Umbilical cord (tissue), 1 donor: ENCODE measurements at regions not wholly inside any gene's neighbourhood (a gene's known extent, or its start where the extent isn't known, plus 50 kb on each side); places are given as distances from the start of the nearest gene placed in this dataset.
"Not testable (repeated sequence)": the region's sequence is repeated elsewhere in the genome, so short reads cannot be mapped to it uniquely, and the experiment has no call there.

Experiments used
- DNase-seq: peaks from one replicate; pipeline ENCODE4 v3.0.0-alpha.2; 2015; ENCODE audit warnings: low spot score

DNA sequence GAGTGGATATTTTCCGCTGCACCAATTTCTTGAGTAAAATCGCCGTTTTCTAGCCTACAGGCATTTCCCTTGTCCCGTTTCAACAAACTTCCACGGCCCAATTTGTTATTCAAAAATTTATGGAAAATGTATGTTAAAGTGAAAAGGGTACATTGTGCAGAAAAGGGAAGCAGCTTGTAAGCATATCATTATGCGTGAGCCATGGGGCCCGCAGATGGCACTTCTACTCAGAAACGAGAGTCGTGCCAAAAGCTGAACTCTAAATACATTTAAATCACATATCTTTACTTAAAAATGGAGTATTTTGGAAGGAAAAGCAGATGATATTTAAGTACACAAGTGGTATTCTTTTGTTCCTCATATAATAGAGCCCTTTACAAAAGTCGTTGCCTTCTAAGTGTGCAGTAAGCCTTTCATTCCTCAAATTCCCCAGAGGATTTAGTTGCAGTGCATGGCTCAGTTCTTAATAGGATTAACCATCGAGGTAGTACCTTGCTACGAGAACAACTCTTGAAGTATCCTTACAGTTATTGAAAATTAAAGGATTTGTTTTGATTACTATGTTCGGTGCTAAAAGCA is 1227.2 kb upstream of the WWC1 start:
- DNase-seq = no peak

DNA sequence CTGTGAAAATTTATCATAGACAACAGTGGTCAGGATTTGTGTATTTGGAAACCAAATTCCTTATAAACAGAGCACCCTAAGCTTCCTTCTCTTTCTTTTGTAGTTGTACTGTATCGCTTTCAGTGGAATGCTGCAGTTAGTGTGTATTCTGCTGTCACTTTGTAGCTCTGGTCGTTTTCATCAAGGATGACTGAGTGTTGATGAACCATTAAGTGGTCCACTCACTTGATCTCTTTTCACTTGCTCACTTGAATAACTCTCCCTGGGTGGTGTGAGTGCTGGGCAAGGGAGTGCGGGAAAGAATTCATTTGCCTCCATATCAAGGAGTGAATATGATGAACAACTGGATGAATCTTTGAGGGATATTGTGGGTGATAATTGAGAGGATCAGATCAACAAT is 1225.7 kb upstream of the WWC1 start:
- no peak for DNase-seq

DNA sequence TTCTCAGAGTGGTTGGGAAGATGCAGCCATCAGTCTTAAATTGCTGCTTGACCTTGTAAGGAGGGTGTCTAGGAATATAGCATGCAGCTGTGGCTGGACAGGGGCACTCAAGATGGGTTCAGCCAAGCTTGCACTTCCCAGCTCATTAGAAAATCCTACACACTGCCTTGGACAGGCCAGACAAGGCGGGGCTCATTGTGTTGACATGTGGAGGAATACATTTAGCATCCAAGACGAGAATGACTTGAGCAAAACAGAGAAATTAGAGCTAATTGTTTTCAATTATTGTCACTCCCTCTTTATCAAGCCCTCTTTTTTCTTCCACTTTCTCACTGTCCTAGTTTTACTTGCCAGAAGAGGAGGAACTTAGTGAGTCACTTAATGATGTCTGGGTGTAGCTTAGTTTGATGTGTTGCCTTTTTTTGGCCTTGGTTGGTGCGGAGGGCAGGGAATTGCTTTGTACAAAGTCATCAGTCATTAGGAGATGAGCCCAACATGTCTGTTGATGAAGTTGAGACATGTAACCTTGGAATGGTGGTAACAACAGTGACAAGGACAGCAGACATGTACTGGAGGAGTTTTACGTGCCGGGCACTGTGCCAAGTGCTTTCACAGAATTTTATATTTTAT is 1219.3 kb upstream of the WWC1 start:
- peak; percentile 68 for DNase-seq

DNA sequence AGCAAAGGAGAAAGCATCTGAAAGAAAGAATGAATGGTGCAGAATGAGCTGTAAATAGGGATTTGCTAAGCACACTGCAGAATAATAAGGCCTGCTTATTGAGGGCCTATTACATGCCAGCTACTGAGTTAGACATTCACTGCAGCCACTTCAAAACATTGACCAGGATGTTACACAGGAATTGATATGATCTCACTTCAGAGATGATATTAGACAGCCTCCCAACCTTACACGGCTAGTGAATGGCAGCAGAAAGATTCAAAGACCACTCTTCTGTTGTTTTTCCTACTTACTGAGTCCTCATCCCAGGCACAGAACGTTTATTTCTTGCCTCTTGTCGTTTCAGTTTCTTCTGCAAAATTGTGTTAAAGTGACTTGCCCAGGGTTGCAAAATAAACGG is 1209.9 kb upstream of the WWC1 start:
- DNase-seq = peak; percentile 32

DNA sequence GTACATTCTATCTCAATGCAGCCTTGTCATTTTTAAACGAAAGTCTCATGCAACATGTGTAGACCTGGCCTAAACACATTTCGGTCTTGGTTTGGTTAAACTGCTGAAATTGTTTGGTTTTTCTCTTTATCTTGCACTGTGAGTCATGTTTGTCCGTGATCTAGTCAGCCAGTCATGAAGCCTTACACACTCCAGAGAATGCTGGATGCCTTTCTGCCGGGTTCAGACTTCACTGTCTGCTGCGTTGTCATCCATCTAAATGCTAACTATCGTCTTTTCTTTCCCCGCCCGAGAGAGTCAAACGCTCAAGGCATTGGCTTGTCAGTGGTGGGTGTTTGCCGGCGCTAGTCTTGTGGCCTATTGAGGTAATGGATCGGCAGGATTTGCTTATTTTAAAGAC is 1194.6 kb upstream of the WWC1 start:
- DNase-seq = peak; percentile 18

DNA sequence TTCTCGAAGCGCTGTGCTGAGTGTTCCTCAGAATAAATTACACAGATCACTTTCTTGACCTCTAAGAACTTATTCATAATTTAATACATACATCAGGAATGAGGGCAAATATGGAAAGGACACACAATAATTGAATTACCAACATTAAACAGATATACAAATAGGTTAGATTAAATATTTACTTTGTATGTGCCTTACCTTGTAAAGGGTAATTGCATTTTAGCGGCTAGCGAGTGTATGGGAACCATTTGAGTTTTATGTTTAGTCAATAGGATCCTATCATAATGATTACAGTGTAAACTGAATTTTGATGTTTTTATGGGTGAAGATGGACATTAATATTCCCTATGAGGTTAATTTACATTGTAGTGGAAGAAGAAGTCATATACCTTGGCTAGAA is 1187.1 kb upstream of the WWC1 start:
- DNase-seq = no peak

DNA sequence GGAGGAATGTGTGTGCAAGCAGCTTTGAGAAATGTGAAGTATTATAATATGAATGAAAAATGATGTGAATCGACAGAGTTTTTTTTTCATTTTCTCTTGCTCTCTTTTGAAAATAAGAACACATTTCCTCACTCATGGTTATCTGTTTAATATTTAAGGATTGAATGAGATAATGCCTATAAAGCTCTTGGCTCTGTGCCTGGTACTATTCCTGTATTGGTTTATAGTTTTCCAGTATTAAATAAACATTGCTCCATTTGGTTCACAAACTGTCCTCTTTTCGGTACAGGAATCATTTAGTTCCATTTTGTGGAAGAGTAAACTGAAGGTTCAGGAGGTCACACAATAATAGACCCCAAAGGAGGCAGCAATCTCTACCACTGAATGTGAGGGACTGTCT is 1185.5 kb upstream of the WWC1 start:
- peak; percentile 66 for DNase-seq

DNA sequence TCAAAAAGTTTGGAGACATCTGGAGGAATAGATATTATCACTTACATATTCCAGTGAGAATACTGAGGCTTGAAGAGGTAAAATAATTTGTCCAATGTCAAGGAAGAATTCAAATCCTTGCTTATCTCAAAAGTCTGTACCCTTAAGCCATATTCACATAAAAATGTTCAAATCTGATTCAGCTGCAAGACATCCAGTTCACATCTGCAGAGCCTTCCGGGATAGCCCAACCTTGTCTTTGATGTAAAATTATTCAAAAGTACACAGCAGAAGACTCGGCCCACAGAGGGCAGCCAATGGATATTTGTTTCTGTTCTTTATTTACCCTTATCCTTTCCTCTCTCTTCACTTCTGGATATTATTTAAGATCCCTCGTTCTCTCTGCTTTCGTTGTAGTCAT is 1183.8 kb upstream of the WWC1 start:
- DNase-seq = peak; percentile 94

DNA sequence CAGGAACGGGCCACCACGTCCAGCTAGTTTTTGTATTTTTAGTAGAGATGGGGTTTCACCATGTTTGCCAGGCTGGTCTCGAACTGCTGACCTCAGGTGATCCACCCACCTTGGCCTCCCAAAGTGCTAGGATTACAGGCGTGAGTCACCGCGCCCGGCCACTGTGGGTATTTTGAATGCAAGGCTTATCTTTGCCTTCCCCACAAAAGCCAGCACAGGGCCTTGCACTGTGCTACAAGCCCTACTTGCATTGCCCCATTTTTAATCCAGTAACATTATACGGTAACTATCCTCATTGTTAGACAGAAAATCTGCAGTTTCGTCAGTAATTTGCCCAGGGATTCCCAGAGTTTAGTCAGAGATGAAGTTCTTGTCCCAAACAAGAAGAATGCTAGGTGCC is 1183.2 kb upstream of the WWC1 start:
- not testable (repeated sequence) for DNase-seq

DNA sequence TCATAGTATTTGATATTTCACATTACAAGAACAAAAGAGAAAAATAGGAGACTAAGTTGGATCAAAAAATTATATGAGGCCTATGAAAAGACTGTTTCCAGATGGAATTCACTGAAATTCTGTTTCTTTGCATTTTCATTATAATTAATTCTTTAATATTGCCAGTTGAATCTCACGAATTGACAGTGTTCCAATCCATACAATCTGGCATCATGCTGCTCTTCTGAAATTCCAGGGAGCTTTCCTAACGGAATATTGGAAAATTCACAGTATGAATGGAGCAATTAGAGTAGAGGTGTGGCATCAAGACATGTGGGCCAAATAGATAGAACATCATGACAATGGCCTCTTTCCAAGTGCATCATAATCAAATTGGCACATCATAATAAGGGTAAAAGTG is 1178.9 kb upstream of the WWC1 start:
- DNase-seq = no peak

DNA sequence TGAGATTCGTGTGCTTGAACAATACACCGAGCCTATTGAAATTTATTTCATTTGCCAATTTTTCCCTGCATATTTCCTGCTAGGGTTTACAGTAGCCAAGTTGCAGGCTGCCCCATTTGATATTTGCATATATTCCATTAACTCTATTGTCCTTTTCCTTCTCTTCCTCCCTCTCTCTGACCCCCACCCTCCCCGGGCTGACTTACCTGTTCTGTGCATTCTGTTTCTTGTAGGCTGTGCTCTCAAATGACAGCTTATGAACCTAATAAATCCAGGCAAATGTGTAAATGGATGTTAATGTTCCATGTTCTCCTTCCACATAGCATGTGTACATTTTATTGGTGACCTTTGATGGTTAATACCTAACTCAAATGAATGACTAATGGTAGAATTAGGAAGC is 1169.2 kb upstream of the WWC1 start:
- DNase-seq = no peak

DNA sequence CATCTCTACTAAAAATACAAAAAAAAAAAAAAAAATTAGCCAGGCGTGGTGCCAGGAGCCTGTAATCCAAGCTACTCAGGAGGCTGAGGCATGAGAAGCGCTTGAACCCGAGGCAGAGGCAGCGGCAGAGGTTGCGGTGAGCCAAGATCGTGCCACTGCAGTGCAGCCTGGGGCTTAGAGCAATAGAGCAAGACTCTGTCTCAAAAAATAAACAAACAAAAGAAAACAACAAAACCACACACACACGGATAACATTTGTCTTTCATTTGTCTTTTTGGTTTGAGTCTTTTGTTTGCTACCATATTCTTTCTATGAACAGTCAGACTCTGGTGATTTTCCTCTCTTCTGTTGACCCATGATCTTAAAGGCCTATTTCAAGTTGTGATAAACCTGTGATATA is 1168.3 kb upstream of the WWC1 start:
- no peak for DNase-seq

DNA sequence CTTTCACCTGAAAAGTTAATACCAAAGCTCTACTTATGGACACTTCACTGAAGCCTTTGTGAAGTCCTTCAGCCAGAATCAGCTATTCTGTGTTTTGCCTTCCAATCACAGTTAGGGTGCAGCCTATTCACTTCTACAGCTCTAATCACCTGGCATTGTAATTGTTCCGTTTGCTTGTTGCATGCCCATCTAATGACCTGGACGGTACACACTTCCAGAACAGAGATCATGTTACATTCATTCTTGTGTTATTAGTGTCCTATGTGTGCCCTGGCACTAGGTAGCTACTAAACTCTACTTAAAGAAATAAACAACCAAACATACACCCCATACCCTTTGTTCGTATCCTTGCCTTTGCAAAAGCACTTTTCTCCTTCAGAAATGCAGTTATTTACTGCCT is 1162.9 kb upstream of the WWC1 start:
- DNase-seq = no peak

DNA sequence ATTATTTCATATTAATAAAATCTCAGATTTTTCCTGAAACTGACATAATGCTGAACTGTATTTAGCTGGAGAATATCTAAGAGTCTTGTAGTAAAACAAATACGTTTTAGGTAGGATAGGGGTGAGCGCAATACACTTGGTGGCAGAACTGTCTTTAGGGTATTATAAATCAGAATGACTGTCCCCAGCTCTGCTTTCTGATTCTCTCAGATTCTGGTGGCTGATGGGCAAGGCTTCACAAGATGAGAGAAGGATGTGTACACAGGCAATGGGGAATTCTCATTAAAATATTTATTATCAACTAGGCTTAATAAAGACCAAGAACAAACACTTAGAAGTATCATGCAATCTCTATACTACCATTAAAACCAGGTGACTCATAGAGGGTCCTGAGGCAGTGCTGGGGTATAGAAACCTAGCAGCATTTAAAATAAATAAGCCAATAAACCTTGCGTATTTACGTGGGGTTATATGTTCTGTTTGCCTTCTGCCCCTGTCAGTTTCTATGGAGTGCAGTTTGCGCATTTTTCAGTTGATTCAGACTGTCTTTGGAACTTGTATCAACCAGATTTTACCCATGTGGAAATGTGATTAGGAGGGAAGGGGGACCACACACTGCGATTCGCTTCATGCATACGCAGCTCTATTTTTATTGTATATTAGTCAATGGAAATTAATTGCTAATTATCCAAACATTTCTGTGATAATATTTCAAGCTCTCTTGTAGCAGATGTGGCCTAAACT is 1150.7 kb upstream of the WWC1 start:
- no peak for DNase-seq

DNA sequence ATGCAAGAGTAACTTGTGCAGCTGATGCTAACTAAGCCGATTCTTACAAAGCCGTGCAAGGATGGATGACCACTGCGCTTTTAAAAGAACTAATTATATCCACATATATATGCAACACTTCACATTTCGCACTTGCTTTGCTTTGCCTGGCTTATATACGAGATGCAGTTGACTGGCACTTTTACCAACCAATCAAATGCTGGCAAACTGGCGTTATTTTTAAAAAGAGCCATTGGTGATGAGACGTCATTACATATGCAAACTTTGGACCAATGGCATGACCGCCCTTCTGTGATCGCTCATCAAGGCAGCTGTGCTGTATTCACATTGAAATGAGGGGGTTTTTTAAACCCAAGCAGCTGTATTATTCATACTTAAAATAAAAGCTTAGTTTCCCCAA is 1147.7 kb upstream of the WWC1 start:
- no peak for DNase-seq

DNA sequence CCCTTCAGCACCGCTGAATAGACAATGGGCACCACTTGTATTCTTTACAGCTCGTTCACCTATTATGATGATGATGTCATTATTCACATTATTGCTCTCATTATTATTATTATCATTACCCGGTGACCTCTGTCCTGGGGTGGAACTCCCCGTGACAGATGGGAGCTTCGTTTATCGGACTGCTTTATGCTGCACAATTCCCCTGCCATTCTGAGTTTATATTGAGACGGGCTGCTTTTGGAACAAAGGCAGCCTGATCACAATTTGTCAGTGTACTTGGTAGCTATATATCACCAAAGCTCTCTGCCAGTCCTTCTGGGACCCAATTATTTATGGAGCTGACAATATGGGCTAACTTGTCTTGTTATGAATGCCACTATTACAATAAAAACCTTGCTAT is 1145.6 kb upstream of the WWC1 start:
- no peak for DNase-seq

DNA sequence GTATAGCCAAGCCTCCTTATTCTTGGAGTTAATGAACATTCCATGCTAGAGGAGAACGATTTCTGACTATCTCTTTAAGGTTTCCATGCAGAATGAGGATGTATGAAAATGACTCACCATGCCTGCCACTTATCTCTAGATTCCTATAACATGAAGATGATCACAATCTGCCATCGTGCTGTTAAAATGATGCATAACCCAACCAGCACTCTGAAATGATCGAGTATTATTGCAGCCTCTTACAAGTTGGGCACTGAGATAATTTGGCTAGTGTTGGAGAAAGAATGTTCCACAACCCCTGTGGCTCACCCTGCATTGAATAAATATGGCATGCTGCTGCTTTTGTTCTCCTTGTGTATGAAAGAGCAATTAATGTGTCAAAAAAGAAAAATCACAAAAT is 1143.6 kb upstream of the WWC1 start:
- peak; percentile 57 for DNase-seq

DNA sequence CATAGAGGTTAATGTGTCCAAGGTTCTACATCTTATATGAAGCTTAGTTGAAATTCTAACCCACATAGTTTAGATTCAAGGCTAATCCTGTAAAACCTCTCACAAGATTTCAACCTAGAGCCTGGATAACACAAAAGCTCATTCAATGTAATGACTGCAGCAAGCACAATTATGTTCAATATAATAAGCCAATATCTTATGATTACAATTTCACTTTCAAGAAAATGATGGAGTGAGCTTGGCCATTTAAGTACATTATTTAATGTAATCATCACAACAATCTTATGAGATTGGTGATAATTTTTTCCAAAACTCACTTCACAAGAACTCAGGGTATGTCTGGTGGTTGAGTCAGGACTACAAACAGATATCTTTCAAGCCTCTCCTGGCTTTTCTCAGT is 1140.8 kb upstream of the WWC1 start:
- peak; percentile 72 for DNase-seq

DNA sequence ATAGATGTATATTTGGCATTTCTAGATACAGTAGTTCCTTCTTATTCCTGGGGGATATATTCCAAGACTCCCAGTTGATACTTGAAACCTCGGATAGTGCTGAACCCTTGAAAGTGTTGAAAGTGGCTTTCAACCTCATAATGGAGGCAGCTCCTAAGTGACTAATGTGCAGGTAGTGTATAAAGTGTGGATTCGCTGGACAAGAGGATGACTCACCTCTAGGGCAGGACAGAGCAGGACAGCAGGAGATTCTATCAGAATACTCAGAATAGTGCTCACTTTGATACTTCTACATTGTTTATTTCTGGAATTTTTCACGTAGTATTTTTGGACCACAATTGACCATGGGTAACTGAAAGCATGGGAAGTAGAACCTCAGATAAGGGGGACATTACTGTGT is 1138.9 kb upstream of the WWC1 start:
- no peak for DNase-seq

DNA sequence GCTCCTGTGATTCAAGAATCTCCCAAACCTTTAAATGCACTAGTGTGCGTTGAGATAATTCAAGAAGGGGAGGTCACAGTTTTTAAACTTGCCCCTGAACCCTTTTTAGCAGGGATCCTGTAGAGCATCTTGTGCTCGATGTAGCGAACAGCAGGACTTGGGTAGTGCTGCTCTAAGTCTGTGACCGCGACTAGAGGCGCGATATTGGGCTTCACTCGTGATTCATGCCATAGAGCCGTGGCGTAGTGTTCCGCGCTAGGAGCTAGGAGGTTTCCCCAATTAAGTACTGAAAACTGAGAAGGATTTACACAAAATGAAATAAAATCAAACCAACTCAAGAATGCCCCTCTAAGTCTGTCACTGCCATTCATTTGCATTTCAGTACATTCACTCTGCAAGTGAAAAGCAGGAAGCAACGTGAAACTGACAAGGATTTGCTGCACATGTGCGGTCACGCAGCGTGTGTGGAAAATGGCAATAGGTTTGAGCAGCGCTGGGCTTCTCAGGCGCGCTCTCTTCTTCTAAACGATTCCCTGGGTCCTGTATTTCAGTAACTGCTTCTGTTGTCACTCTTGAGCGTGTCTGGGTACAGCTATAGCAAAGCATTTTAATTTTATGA is 1135.9 kb upstream of the WWC1 start:
- no peak for DNase-seq

DNA sequence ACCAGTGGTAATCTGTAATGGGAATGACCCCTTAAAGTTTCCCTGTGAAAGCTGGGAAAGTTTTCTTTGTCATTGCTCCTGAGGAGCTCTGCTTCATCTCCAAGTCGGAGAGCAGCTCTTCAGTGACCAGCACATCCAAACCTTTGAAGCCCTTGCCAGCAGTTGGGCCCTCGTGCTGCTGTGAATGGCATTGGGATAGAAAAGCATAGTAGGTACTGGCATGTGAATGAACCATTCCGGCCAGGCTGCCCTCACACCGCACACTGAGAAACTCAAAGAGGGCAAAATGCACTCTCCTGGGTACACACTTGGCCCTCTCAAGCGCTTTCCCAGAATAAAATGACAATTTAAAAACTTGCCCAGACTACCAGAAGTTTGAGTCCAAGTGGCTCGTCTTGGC is 1135.0 kb upstream of the WWC1 start:
- no peak for DNase-seq

DNA sequence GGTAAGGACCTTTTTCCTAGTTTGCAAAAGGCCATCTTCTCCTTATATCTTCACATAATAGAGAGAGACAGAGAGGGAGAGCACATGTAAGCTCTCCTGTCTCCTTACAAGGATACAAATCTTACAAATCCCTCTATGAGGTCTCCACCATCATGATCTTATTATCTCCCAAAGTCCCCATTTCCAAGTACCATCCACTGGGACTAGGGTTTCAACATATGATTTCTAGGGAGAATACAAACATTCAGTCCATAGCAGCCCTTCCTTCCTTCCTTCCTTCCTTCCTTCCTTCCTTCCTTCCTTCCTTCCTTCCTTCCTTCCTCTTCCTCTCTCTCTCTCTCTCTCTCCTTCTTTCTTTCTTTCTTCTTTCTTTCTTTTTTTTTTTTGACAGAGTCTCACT is 1132.9 kb upstream of the WWC1 start:
- no peak for DNase-seq

DNA sequence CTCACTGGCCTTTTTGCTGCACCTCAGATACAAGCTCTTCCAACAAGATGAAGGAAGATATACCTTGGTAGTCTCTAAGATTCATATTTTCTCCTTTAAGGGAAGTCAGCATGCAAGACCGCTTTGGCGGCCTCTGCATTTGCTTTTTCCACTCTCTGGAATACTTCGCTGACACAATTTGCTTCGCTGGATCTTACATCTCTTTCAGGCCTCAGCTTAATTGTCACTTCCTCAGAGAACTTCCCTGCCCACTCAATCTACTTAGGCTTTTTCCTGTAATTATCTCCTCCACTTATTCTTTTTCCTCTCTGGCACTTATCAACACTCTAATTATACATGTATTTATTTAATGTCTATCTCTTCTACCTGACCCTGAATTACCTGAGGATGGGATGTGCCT is 1131.1 kb upstream of the WWC1 start:
- no peak for DNase-seq
